ENCODE measurements at regions not wholly inside any gene's neighbourhood (a gene's known extent, or its start where the extent isn't known, plus 50 kb on each side); places are given as distances from the start of the nearest gene placed in this dataset.

DNA sequence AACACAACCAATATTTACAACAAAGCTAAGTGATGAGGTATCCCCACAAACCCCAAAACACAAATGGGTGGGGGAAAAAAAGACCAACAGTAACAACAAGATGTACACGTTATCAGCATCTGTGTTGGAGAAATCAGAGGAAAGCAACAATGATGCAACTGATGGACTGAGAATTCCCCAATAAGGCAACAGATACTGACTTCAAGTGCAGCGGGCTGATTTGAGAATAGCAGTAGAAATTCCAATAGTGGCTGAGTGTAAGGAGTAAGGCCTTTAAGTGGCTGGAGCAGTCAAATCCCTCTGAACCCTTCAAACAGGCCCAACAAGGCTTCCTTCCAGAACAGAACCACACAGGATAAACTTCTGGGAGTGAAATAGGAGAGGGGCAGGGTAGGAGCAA, 97.6 kb downstream of the TM2D1 start:
- Mint-ChIP-seq H3K27ac (no peak overlapping the region), H3K36me3 (ENCODE audit: low read depth) (no peaks in the 10 kb centered on the region), H3K27me3 (no peaks in the 10 kb centered on the region), H3K9me3 (ENCODE audit: low read depth) (no peaks in the 10 kb centered on the region), H3K4me3 (no peak overlapping the region), H3K4me1 (no peaks in the 10 kb centered on the region)
- DNase-seq (no peak), ATAC-seq (no peak)
- CTCF ChIA-PET, result no interaction called here
- POLR2A ChIA-PET, result no interaction called here
- intact Hi-C loops (cut with DNase I, micrococcal nuclease), result no loop called here

DNA sequence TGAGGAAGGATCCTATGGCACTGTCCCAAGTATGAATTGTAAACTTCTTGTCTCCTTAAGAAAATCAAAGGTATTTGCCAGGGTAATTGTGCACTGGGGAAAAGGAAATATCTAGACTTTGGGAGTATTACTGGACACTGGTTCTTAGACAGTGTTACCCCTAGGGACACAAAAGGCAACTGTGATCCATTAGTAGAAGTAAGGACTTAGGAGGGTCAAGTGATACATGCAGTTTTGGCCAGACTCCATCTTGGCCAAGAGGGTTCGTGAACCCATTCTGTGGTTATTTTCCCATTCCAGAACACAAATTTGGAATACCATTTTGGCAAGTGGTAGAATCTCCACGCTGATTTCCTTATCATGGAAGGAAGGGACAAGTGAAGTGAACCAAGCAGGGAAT, 98.1 kb downstream of the TM2D1 start:
- Mint-ChIP-seq H3K4me3 (no peak overlapping the region), H3K4me1 (no peaks in the 10 kb centered on the region), H3K27ac (no peak overlapping the region), H3K36me3 (ENCODE audit: low read depth) (no peaks in the 10 kb centered on the region), H3K27me3 (no peaks in the 10 kb centered on the region), H3K9me3 (ENCODE audit: low read depth) (no peaks in the 10 kb centered on the region)
- ChIA-PET CTCF (interaction anchor here (1.7 kb wide), 1 partner anchor 38 kb away, joined by 6 read pairs; no protein-coding TSS in a partner anchor), POLR2A (no interaction called here)
- intact Hi-C loops (cut with DNase I, micrococcal nuclease), result no loop called here
- ATAC-seq, result no peak
- no peak for DNase-seq

DNA sequence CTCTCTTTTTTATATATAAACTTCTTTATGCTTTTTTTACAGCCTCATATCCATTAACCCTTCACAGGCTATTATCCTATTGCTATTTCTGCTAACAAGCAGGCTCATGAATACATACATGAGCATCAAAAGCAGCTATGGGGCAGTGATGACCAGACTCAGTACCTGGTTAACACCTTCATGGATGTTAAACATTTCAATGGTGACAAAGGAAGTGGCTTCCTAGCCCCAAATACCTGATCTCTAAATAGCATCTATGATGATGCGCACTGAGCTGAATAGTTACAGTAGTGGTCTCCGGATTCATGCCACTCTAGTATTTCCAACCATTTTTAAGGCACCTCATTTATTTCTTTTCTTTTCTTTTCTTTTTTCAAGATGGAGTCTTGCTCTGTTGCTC, 101.1 kb downstream of the TM2D1 start:
- Mint-ChIP-seq H3K4me1 (no peaks in the 10 kb centered on the region), H3K9me3 (ENCODE audit: low read depth) (no peaks in the 10 kb centered on the region), H3K27me3 (no peaks in the 10 kb centered on the region), H3K4me3 (no peak overlapping the region), H3K36me3 (ENCODE audit: low read depth) (no peaks in the 10 kb centered on the region), H3K27ac (no peak overlapping the region)
- intact Hi-C loops (cut with DNase I, micrococcal nuclease), result no loop called here
- POLR2A ChIA-PET, result no interaction called here
- CTCF ChIA-PET, result interaction anchor here (0.5 to 0.7 kb wide), 2 partner anchors 775 to 1810 kb away, joined by 3 to 5 read pairs; no protein-coding TSS in a partner anchor
- DNase-seq (no peak), ATAC-seq (no peak)

DNA sequence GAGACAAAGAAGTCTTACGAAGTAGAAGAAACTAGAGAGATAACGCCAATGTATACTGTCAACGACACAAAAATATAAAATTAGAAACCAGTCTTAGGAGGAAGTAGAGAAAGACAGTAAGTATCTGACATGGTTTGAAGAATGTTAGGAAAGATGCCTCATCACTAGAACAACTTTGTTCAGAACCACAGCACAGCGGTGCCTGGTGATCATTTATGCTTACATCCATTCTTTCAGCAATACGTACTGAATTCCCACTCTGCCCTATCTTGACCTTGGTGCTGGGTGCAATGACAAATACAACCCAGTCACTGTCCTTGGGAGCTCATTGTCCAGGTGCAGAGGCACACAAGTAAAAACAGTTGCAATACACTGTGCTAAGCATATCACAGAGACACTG, 104.4 kb downstream of the TM2D1 start:
- Mint-ChIP-seq H3K27me3 (peaks cover 4% of the 10 kb centered on the region), H3K4me1 (no peaks in the 10 kb centered on the region), H3K9me3 (ENCODE audit: low read depth) (no peaks in the 10 kb centered on the region), H3K27ac (no peak overlapping the region), H3K36me3 (ENCODE audit: low read depth) (no peaks in the 10 kb centered on the region), H3K4me3 (no peak overlapping the region)
- DNase-seq (no peak), ATAC-seq (no peak)
- ChIA-PET CTCF (interaction anchor here (0.6 kb wide), 1 partner anchor 1616 kb away, joined by 4 read pairs; no protein-coding TSS in a partner anchor), POLR2A (no interaction called here)
- intact Hi-C loops (cut with DNase I, micrococcal nuclease), result no loop called here

DNA sequence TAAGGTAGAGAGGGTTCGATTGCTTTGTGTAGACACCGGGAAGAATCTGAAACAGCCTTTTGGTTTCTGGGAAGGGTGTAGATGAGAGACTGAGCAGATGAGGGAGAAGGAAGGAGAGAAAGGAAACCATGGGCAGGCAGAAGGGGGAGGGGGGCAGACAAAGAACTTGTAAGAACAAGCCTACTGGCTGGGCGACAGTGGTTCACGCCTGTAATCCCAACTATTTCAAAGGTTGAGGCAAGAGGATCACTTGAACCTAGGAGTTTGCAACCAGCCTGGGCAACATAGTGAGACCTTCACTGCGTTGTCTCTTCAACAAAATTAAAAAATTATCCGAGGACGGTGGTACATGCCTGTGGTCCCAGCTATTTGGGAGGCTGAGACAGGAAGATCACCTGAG, 106.2 kb downstream of the TM2D1 start:
- intact Hi-C loops (cut with DNase I, micrococcal nuclease), result no loop called here
- ATAC-seq (no peak), DNase-seq (no peak)
- peaks cover 4% of the 10 kb centered on the region for H3K27me3 Mint-ChIP-seq
- H3K36me3 Mint-ChIP-seq (ENCODE audit: low read depth), result no peaks in the 10 kb centered on the region
- H3K4me3 Mint-ChIP-seq, result no peak overlapping the region
- no peaks in the 10 kb centered on the region for H3K9me3 Mint-ChIP-seq (ENCODE audit: low read depth)
- CTCF ChIA-PET, result interaction anchor here (1.5 kb wide), 1 partner anchor 30 kb away, joined by 4 read pairs; no protein-coding TSS in a partner anchor
- no peaks in the 10 kb centered on the region for H3K4me1 Mint-ChIP-seq
- POLR2A ChIA-PET, result no interaction called here
- H3K27ac Mint-ChIP-seq, result no peak overlapping the region

DNA sequence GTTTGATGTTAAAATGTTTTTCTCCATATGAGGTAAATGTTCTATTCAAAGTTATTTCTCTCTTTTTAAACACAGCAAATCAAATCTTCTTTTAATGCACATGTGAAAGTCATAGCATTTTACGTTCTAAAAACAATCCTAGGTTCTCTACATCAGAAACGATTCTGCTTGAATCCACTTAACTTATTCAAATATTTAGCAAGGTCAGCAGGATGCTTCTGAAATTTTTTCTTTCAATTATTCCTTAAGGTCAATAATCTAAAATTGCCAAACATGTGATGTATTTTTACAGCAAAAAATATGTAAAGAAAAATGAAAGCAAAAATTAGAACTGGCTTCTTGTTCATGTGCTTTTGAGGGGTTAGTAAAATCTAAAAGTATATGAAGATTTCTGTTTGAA, 106.7 kb downstream of the TM2D1 start:
- Mint-ChIP-seq H3K36me3 (ENCODE audit: low read depth) (no peaks in the 10 kb centered on the region), H3K27ac (no peak overlapping the region), H3K27me3 (peaks cover 4% of the 10 kb centered on the region), H3K4me3 (no peak overlapping the region), H3K9me3 (ENCODE audit: low read depth) (no peaks in the 10 kb centered on the region), H3K4me1 (no peaks in the 10 kb centered on the region)
- ATAC-seq (no peak), DNase-seq (no peak)
- ChIA-PET POLR2A (no interaction called here), CTCF (no interaction called here)
- intact Hi-C loops (cut with DNase I, micrococcal nuclease), result no loop called here

DNA sequence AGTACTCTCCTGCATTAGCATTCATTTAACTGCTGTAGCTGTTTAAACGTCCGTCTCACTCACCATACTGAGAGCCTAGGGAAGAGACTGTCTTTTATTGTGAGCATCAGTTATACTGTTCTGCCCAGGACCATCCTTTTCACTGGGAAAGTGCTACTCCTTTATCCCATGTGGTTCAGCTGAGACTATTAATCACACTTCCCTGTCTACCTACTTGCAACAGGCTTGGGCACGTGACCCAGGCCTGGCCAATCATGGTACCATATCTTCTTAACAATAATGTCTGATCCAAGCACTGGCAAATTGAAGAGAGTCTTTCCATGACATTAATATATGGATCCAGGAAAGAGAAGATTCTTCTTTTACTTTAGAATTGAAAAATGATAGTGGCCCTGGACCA, 108.1 kb downstream of the TM2D1 start:
- CTCF ChIA-PET, result no interaction called here
- no peak overlapping the region for H3K4me3 Mint-ChIP-seq
- no peak overlapping the region for H3K27ac Mint-ChIP-seq
- POLR2A ChIA-PET, result no interaction called here
- DNase-seq (no peak), ATAC-seq (no peak)
- intact Hi-C loops (cut with DNase I, micrococcal nuclease), result no loop called here
- no peaks in the 10 kb centered on the region for H3K9me3 Mint-ChIP-seq (ENCODE audit: low read depth)
- no peaks in the 10 kb centered on the region for H3K4me1 Mint-ChIP-seq
- peaks cover 4% of the 10 kb centered on the region for H3K27me3 Mint-ChIP-seq
- H3K36me3 Mint-ChIP-seq (ENCODE audit: low read depth), result no peaks in the 10 kb centered on the region

DNA sequence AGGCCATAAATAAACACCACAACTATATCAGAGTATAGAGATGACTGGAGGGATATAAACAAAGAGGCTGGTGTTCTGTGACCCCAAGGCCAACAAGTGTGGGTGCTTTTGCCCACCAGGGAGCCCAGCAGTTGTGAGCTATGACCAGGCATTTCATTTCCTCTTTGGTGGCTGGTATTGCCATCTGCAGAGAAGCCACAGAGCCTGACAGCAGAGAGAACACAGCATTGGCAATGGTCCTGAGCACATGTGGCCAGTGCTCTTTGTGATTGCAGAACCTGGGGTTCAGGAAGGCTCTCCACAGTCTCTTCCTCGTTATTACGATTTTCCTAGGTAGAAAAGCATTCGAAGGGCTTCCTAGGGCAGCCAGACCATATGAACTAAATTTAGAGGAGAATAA, 112.3 kb downstream of the TM2D1 start:
- intact Hi-C loops (cut with DNase I, micrococcal nuclease), result no loop called here
- peaks cover 2% of the 10 kb centered on the region for H3K27me3 Mint-ChIP-seq
- H3K4me3 Mint-ChIP-seq, result no peak overlapping the region
- ChIA-PET POLR2A (no interaction called here), CTCF (interaction anchor here (0.6 to 0.8 kb wide), 2 partner anchors 23 to 1642 kb away, joined by 3 to 5 read pairs; no protein-coding TSS in a partner anchor)
- no peaks in the 10 kb centered on the region for H3K36me3 Mint-ChIP-seq (ENCODE audit: low read depth)
- no peaks in the 10 kb centered on the region for H3K9me3 Mint-ChIP-seq (ENCODE audit: low read depth)
- no peak overlapping the region for H3K27ac Mint-ChIP-seq
- DNase-seq (no peak), ATAC-seq (no peak)
- H3K4me1 Mint-ChIP-seq, result no peaks in the 10 kb centered on the region

DNA sequence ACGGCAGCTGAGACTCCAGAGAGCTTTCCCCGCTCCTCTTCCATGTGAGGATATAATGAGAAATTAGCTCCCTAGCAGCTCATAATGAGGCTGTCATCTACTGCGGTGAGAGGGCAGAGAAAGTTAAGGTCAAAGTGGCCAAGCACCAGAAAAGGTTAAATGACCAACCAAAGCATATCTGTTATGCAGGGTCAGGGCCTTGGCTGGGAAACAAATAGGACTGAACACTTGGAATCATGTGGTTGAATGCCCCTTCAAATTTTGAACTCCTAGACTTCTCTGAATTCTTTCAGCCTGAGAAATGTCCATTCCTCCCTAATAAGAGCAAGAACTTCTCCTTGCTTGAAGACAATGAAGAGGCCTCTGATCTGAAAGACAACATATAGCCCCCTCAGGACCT, 115.9 kb downstream of the TM2D1 start:
- no peak overlapping the region for H3K4me3 Mint-ChIP-seq
- intact Hi-C loops (cut with DNase I, micrococcal nuclease), result no loop called here
- ChIA-PET POLR2A (interaction anchor here (0.7 kb wide), 1 partner anchor 21 kb away, joined by 3 read pairs; no protein-coding TSS in a partner anchor), CTCF (interaction anchor here (0.7 kb wide), 1 partner anchor 153 kb away, joined by 4 read pairs; no protein-coding TSS in a partner anchor)
- no peaks in the 10 kb centered on the region for H3K36me3 Mint-ChIP-seq (ENCODE audit: low read depth)
- ATAC-seq, result no peak
- H3K4me1 Mint-ChIP-seq, result no peaks in the 10 kb centered on the region
- no peaks in the 10 kb centered on the region for H3K27me3 Mint-ChIP-seq
- H3K27ac Mint-ChIP-seq, result no peak overlapping the region
- no peak for DNase-seq
- H3K9me3 Mint-ChIP-seq (ENCODE audit: low read depth), result no peaks in the 10 kb centered on the region

DNA sequence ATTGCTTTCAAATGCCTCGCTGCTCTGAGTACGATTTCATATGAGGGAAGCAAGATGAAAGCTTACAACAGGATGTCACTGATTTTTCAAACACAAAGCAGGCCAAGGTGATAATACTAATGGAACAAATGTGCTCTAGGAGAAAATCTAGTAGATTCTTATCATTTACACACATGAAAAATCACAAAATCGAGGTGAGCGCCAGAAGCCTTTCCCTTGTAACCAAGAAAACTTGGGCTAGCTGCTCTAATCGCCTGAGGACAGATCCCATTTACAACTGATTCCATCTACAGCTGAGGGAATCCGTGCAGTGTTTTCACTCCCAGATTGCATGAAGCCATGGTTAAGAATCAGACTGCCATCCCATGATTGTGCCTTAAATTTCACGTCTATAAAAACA, 117.5 kb downstream of the TM2D1 start:
- Mint-ChIP-seq H3K4me1 (no peaks in the 10 kb centered on the region), H3K36me3 (ENCODE audit: low read depth) (no peaks in the 10 kb centered on the region), H3K27me3 (no peaks in the 10 kb centered on the region), H3K9me3 (ENCODE audit: low read depth) (no peaks in the 10 kb centered on the region), H3K4me3 (no peak overlapping the region), H3K27ac (no peak overlapping the region)
- DNase-seq (no peak), ATAC-seq (no peak)
- intact Hi-C loops (cut with DNase I, micrococcal nuclease), result no loop called here
- POLR2A ChIA-PET, result no interaction called here
- CTCF ChIA-PET, result interaction anchor here (0.7 to 1.0 kb wide), 2 partner anchors 19 to 628 kb away, joined by 3 to 4 read pairs; no protein-coding TSS in a partner anchor

DNA sequence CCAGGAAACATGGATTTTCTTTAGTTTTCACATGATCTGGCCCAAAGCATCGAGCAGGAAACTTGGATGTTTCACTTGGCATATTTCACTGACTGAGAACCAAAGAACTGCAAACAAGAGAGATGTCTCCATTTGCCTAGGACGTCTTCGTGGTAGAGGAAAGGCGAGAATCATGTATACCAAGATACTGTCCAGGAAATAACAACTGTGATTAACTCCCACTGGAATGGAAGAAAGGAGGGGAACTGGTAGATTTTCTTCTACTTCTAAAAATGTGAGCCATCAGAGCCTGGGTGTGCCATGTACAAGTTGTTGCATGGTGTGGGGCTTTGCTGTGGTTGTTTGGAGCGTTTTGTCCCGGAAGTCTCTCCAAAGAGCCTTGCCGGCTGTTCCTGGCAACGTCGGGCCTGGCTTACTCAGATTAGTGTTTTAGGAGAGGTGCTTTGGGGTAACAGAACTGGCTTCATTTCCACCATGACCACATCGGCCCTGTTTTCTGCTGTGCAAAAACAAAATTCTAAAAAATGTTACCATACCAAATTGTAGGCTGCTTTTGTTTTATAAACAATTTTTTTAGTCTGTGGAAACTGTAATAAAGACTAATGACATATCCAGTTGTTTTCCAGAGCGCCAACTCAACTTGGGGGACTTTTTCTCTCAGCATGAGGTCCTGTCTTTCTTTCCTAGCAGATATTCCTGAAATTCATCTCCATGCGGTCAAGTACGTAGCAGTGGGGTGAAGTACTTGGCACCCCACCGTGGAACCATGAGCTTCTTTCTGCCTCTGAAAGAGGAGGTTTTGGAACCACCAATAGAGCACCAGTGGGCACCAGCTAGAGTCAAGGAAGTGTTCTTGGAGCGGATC, 118.3 kb downstream of the TM2D1 start:
- Mint-ChIP-seq H3K4me3 (no peak overlapping the region), H3K36me3 (ENCODE audit: low read depth) (no peaks in the 10 kb centered on the region), H3K27me3 (no peaks in the 10 kb centered on the region), H3K27ac (no peak overlapping the region), H3K4me1 (no peaks in the 10 kb centered on the region), H3K9me3 (ENCODE audit: low read depth) (no peaks in the 10 kb centered on the region)
- ChIA-PET CTCF (no interaction called here), POLR2A (no interaction called here)
- DNase-seq, result no peak
- intact Hi-C loops (cut with DNase I, micrococcal nuclease), result no loop called here
- no peak for ATAC-seq

DNA sequence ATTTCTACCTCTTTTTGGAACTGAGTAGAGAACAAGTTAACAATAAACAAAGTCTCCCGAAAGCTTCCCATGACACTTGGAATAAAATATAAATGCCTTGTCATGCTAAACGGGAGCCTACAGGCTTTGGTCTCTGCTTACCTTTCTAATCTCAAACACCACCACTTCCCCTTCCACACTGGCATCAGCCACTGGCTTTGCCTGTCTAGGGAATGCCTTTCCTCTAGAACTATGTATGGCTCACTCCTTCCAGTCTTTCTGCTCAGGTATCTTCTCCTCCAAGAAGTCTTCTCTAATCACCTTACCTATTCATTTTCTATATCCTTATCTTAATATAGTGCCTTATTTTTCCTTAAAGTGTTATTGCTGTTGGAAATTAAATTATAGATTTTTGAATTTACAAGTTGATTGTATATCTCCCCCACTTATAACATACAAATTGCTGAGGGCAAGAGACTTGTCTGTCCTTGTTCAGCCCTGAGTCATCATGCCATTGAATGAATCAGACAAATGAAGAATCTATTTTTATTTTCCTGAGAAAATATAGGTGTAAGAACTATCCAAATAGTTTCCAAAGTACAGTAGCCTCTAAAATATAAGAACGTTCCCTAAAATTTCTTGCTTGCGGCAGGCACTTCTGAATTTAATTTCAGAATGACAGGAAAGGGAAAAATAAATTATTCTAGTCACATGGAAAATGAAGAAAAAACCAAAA, 119.2 kb downstream of the TM2D1 start:
- ATAC-seq (no peak), DNase-seq (no peak)
- no peaks in the 10 kb centered on the region for H3K27me3 Mint-ChIP-seq
- ChIA-PET CTCF (interaction anchor here (1.2 kb wide), 1 partner anchor 17 kb away, joined by 3 read pairs; no protein-coding TSS in a partner anchor), POLR2A (no interaction called here)
- intact Hi-C loops (cut with DNase I, micrococcal nuclease), result no loop called here
- no peaks in the 10 kb centered on the region for H3K36me3 Mint-ChIP-seq (ENCODE audit: low read depth)
- no peak overlapping the region for H3K4me3 Mint-ChIP-seq
- no peak overlapping the region for H3K27ac Mint-ChIP-seq
- H3K9me3 Mint-ChIP-seq (ENCODE audit: low read depth), result no peaks in the 10 kb centered on the region
- no peaks in the 10 kb centered on the region for H3K4me1 Mint-ChIP-seq

All from activated CD4-positive, alpha-beta T cell treated with anti-CD3 and anti-CD28 coated beads for 36 hours (primary cell).